ENCODE measurements at regions not wholly inside any gene's neighbourhood (a gene's known extent, or its start where the extent isn't known, plus 50 kb on each side); places are given as distances from the start of the nearest gene placed in this dataset.

GRCh38 chr7:49389871-49390479, 383.5 kb upstream of the VWC2 start:
- Histone ChIP-seq H3K9me3 (no peaks in the 10 kb centered on the region), H3K4me3 (no peak overlapping the region), H3K27me3 (no peaks in the 10 kb centered on the region), H3K36me3 (no peaks in the 10 kb centered on the region)
- no peak for DNase-seq

DNA sequence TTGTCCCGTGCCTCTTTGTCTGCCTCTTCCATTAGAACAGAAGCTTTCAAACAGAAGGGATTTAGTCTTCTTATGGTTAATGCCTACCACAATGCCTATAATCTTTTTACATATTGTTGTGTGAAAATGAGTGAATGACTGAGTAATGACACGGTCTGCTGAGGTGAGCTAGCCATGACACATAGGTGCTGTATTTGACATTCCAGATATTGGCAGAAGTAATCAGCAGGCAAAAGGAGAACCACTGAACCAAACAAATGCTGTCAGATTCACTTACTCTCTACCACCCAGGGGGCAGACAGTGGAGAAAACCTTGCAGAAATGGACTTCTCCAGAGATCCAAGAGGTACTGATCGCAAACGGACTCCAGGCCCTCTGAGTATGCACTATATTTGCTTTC, 377.2 kb upstream of the VWC2 start:
- no peak overlapping the region for H3K4me3 ChIP-seq
- H3K27me3 ChIP-seq, result no peaks in the 10 kb centered on the region
- no peaks in the 10 kb centered on the region for H3K9me3 ChIP-seq
- H3K36me3 ChIP-seq, result no peaks in the 10 kb centered on the region
- DNase-seq, result no peak

GRCh38 chr7:49397750-49398149, 375.7 kb upstream of the VWC2 start:
- DNase-seq, result no peak
- Histone ChIP-seq H3K27me3 (no peaks in the 10 kb centered on the region), H3K9me3 (no peaks in the 10 kb centered on the region), H3K36me3 (no peaks in the 10 kb centered on the region), H3K4me3 (no peak overlapping the region)

- no peak overlapping the region for H3K4me3 ChIP-seq
- no peaks in the 10 kb centered on the region for H3K27me3 ChIP-seq
- no peak for DNase-seq
- H3K36me3 ChIP-seq, result no peaks in the 10 kb centered on the region
- no peaks in the 10 kb centered on the region for H3K9me3 ChIP-seq
Observed at GRCh38 chr7:49398236-49398635, 375.2 kb upstream of the VWC2 start.

DNA sequence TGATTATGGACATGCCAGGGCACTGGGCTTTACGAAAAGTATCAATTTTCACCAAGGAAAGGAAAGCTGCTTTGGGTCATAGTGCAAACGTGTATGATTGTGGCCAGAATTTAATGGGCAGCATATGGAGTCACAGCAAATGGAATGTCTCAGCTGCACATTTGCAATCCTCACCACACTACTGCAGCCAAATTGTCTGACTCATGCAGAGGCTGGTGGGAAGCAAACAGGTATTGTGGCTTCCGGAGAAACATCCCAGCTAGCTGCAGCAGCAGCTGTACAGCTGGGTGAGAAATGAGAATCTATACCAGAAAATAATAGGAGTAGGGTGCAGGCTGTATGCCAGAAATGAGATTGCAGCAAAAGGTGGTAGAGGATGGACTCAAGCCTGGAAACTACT, 374.7 kb upstream of the VWC2 start:
- Histone ChIP-seq H3K9me3 (no peaks in the 10 kb centered on the region), H3K27me3 (no peaks in the 10 kb centered on the region), H3K4me3 (no peak overlapping the region), H3K36me3 (no peaks in the 10 kb centered on the region)
- peak; percentile 71 for DNase-seq

- Histone ChIP-seq H3K36me3 (no peaks in the 10 kb centered on the region), H3K4me3 (no peak overlapping the region), H3K27me3 (no peaks in the 10 kb centered on the region), H3K9me3 (no peaks in the 10 kb centered on the region)
- DNase-seq, result peak; percentile 26
Observed at GRCh38 chr7:49400891-49401550, 372.4 kb upstream of the VWC2 start.

- peak; percentile 81 for DNase-seq
- Histone ChIP-seq H3K9me3 (no peaks in the 10 kb centered on the region), H3K36me3 (no peaks in the 10 kb centered on the region), H3K27me3 (no peaks in the 10 kb centered on the region), H3K4me3 (no peak overlapping the region)
Observed at GRCh38 chr7:49403844-49404243, 369.6 kb upstream of the VWC2 start.

- H3K4me3 ChIP-seq, result no peak overlapping the region
- DNase-seq, result no peak
- H3K9me3 ChIP-seq, result no peaks in the 10 kb centered on the region
- H3K36me3 ChIP-seq, result no peaks in the 10 kb centered on the region
- no peaks in the 10 kb centered on the region for H3K27me3 ChIP-seq
Observed at GRCh38 chr7:49407205-49407604, 366.2 kb upstream of the VWC2 start.

DNA sequence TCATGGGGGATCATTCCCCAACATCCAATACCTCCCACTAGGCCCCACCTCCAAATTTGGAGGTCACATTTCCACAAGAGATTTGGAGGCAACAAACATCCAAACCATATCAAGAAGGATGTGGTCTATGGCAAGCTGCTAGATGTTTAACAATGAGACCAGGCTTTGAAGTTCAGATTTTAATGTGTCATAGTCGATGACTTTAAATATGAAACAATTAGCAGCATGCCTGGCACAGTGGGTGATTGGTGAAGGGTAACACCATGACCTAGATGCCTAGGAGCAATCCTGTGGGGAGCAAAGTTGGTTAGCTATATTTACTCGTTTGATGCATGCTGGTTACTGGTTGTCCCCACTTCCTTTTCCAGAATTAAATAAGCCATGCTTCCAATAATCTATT, 356.4 kb upstream of the VWC2 start:
- Histone ChIP-seq H3K27me3 (no peaks in the 10 kb centered on the region), H3K4me3 (no peak overlapping the region), H3K9me3 (no peaks in the 10 kb centered on the region), H3K36me3 (no peaks in the 10 kb centered on the region)
- DNase-seq, result no peak

DNA sequence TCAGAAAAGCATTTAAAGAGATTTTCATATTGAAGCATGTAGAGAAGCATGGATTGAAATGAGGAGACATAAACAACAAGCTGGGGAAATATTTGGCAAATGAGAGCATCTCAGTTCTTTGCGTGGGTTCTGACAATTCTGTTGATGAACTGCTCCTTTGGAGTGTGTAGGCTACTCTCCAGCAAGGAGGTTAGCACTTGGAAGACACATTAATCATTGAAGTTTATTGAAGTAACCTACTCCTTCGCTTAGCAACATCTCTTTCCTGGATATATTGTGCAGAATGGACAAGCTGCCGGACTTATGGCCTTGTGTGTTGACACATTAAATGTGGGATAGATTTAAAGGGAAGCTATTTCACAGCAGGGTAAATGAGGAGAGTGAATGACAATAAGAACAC, 354.5 kb upstream of the VWC2 start:
- no peaks in the 10 kb centered on the region for H3K36me3 ChIP-seq
- H3K9me3 ChIP-seq, result no peaks in the 10 kb centered on the region
- no peak for DNase-seq
- H3K27me3 ChIP-seq, result no peaks in the 10 kb centered on the region
- H3K4me3 ChIP-seq, result no peak overlapping the region

- Histone ChIP-seq H3K4me3 (no peak overlapping the region), H3K9me3 (no peaks in the 10 kb centered on the region), H3K27me3 (no peaks in the 10 kb centered on the region), H3K36me3 (no peaks in the 10 kb centered on the region)
- DNase-seq, result no peak
Observed at GRCh38 chr7:49422564-49422963, 350.9 kb upstream of the VWC2 start.

- H3K9me3 ChIP-seq, result no peaks in the 10 kb centered on the region
- no peak for DNase-seq
- H3K27me3 ChIP-seq, result no peaks in the 10 kb centered on the region
- H3K4me3 ChIP-seq, result no peak overlapping the region
- H3K36me3 ChIP-seq, result no peaks in the 10 kb centered on the region
Observed at GRCh38 chr7:49424109-49424508, 349.3 kb upstream of the VWC2 start.

DNA sequence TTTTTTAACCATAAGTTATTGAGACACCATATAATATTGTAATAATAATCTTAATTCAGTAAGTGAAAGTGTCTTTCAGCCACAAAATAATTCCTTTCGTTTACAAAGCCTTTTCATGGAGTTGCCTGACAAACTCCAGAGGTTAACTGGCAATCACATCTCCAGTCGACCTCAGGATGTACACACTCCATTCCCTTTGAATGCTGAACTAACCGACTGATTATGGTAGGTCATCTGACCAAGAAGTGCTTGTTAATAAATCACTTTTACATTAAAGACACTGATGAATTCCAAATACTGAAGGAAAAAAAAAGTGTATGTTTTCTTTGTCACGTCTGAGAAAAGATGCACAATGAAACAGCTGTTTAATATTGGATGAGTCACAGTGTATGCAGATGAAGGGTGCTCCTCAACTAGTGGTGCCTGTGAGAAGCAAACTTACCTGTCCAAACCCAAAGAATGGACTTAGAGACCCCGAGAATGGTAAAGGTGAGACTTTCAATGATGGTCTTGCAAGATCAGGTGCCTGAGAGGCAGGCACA, 348.1 kb upstream of the VWC2 start:
- Histone ChIP-seq H3K36me3 (no peaks in the 10 kb centered on the region), H3K27me3 (no peaks in the 10 kb centered on the region), H3K4me3 (no peak overlapping the region), H3K9me3 (no peaks in the 10 kb centered on the region)
- no peak for DNase-seq

- no peaks in the 10 kb centered on the region for H3K9me3 ChIP-seq
- no peak for DNase-seq
- no peak overlapping the region for H3K4me3 ChIP-seq
- no peaks in the 10 kb centered on the region for H3K36me3 ChIP-seq
- H3K27me3 ChIP-seq, result no peaks in the 10 kb centered on the region
Observed at GRCh38 chr7:49432254-49432653, 341.2 kb upstream of the VWC2 start.

GRCh38 chr7:49433794-49434193, 339.6 kb upstream of the VWC2 start:
- Histone ChIP-seq H3K9me3 (no peaks in the 10 kb centered on the region), H3K27me3 (no peaks in the 10 kb centered on the region), H3K36me3 (no peaks in the 10 kb centered on the region), H3K4me3 (no peak overlapping the region)
- DNase-seq, result no peak

- no peaks in the 10 kb centered on the region for H3K27me3 ChIP-seq
- H3K36me3 ChIP-seq, result no peaks in the 10 kb centered on the region
- no peaks in the 10 kb centered on the region for H3K9me3 ChIP-seq
- H3K4me3 ChIP-seq, result no peak overlapping the region
- no peak for DNase-seq
Observed at GRCh38 chr7:49434846-49435245, 338.6 kb upstream of the VWC2 start.

GRCh38 chr7:49438281-49438680, 335.2 kb upstream of the VWC2 start:
- H3K9me3 ChIP-seq, result no peaks in the 10 kb centered on the region
- no peak for DNase-seq
- H3K4me3 ChIP-seq, result no peak overlapping the region
- H3K36me3 ChIP-seq, result no peaks in the 10 kb centered on the region
- H3K27me3 ChIP-seq, result no peaks in the 10 kb centered on the region

GRCh38 chr7:49443515-49443914, 329.9 kb upstream of the VWC2 start:
- Histone ChIP-seq H3K36me3 (no peaks in the 10 kb centered on the region), H3K4me3 (no peak overlapping the region), H3K27me3 (no peaks in the 10 kb centered on the region), H3K9me3 (no peaks in the 10 kb centered on the region)
- DNase-seq, result no peak

Measured in MG63 (cell line).